NCI-H1417 (cell line): ENCODE measurements at regions not wholly inside any gene's neighbourhood (a gene's known extent, or its start where the extent isn't known, plus 50 kb on each side); places are given as distances from the start of the nearest gene placed in this dataset.
A peak's percentile ranks its signal among the peaks of the same experiment; 100 is the strongest.
"Not testable (repeated sequence)": the region's sequence is repeated elsewhere in the genome, so short reads cannot be mapped to it uniquely, and the experiment has no call there.

Source experiments
- DNase-seq, 3 experiments: peaks; one replicate each; lab custom pipeline; 2025; lab: John Stamatoyannopoulos, UW

DNA sequence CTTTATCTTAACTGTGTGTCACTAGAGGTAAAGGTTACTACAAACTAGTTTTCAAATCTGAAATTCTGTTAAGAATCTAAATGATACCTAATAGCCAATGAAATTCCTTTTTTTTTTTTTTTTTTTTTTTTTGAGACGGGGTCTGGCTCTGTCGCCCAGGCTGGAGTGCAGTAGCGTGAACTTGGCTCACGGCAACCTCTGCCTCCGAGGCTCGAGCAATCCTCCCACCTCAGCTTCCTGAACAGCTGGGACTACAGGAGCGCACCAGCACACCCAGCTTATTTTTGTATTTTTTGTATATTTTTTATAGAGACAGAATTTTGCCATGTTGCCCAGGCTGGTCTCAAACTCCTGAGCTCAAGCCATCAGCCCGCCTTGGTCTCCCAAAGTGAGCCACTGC lies 160.3 kb upstream of the NEBL start:
- DNase-seq, result no peak

DNA sequence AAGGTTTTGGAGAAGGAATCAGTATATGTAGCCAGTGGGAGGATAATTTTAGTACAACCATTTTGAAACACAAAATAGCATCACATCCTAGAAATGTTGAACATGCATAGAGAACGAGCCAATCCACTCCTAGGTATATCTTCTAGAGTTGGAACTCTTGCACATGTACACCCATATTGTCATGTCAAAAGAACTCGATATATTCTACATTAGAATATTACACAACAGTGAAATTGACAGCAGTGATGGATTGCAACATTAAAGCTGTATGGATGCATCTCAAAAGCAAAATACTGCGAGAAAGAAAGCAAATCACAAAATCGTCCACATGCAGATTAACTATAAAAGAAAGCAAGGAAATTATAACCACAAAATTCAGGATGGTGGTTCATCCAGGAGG lies 159.3 kb upstream of the NEBL start:
- DNase-seq, result no peak

GRCh38 chr10:21055339-21056135 lies 158.4 kb upstream of the NEBL start:
- DNase-seq, result no peak

GRCh38 chr10:21053953-21054690 lies 157.0 kb upstream of the NEBL start:
- DNase-seq, result no peak

- no peak for DNase-seq
These were observed 155.6 kb upstream of the NEBL start for GRCh38 chr10:21052709-21053104.

DNA sequence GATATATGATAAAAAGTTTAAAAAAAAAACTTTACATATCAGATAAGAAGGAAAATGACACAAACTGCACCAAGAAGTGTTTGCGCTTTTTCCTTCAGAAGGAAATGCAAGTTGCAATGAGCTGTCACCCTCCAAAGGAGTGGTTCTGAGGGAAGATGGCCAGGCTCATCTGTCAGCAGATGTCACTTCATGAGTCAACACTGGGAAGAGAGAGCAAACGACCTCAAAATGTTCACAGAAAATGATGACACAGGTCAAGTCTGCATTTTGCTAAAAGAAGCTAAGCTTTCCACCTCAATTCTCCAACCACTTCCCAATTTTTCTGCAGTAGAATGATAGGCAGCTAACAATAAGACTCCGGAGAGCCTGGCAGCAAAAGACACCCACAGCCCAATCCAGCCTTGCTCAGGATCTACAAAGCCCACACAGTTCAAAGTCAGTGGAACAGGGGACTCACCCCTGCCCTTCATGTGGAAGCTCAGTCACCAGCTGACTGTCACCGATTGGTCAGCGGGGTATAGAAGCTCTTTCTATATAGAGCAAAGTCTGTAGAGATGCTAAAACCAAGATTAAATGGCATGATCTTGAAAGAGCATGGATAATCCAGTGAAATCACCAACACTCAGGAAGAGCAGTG lies 155.1 kb upstream of the NEBL start:
- DNase-seq, result no peak

DNA sequence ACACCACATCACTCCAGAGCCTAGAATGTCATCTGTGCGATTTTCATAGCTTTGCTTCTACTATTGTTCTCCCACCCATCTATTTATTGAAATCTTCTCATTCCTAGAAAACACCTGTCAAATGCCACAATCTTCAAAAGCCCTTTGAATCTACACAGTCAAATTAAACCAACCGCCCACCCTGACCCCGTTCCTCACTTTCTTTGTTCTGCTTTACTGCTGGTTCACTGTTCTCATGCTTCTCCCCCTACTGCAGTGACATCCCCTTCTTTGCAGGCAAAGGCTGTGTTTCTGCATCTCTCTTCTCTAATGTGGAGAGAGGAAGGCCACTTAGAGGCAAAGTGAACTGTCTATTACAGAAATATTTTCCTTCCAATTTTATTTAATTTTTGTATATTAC lies 152.4 kb upstream of the NEBL start:
- DNase-seq, result no peak

GRCh38 chr10:21048068-21048467 lies 151.0 kb upstream of the NEBL start:
- DNase-seq, result peak in 1 of 3 experiments; percentile 27

- DNase-seq, result no peak
These were observed 150.4 kb upstream of the NEBL start for GRCh38 chr10:21047511-21047910.

GRCh38 chr10:21047096-21047495 lies 150.0 kb upstream of the NEBL start:
- DNase-seq, result no peak

DNA sequence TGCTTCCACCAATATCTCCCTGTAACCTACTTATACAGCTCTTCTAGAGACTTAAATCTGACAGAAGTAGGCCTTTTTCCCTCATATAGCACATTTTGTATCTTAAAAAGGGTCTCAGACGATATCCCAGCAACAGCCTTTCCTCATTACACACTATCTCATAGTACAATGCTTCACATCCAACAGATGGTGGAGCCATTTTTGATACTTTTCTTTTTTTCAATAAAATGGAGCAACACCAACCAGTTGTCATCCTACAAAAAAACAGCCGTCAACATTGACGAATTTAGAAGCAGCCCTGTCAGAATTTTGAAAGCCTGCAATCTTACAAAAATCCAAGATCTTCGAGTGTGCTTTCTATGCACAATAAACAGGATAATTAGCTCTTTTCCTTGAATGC lies 145.9 kb upstream of the NEBL start:
- DNase-seq, result no peak

DNA sequence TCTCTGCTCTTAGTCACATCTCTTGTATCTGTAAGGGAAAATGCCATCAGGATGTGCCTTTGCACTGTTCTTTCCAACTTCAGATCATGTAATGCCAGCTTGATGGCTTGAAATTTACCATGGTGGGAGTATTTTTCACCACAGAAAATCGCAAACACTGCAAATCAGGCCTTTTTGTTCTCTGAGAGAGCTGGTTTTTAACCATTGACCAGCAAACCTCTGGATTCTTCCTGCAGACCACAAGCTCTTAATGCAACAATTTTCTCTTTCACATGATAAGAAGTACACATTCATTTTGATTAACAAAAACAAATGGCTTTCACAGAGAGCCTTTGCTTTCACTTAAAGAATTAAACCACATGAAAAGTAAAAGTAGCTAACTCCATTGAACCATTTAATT lies 145.4 kb upstream of the NEBL start:
- DNase-seq, result no peak

GRCh38 chr10:21041763-21042458 lies 144.8 kb upstream of the NEBL start:
- no peak for DNase-seq

GRCh38 chr10:21039721-21040120 lies 142.6 kb upstream of the NEBL start:
- DNase-seq, result no peak

DNA sequence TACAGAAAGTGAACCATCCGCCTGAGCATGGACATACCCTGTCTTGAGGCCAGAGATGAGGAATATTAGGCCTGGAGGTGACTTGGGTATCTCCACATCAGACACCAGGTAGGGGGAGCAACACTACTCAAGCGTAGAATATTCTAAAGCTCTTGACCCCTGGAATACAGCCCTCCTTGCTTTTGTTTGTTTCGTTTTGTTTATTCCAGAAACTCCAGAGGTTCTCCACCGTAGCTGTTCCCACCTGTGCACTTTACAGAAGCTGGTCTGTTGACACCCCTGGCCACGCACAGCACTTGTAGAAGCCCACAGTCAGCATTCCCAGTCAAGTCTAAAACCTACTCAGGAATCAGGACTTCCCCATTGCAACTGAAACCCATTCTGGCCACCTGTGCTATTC lies 139.6 kb upstream of the NEBL start:
- no peak for DNase-seq

DNA sequence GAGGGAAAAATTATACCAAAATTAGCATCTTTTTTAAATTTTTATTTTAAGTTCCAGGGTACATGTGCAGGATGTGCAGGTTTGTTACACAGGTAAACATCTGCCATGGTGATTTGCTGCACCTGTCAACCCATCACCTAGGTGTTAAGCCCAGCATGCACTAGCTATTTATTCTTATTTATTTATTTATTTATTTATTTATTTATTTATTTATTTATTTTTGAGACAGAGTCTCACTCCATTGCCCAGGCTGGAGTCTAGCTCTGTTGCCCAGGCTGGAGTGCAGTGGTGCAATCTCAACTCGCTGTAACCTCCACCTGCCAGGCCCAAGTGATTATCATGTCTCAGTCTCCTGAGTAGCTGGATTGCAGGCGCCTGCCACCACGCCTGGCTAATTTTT lies 137.7 kb upstream of the NEBL start:
- DNase-seq, result not testable (repeated sequence)

DNA sequence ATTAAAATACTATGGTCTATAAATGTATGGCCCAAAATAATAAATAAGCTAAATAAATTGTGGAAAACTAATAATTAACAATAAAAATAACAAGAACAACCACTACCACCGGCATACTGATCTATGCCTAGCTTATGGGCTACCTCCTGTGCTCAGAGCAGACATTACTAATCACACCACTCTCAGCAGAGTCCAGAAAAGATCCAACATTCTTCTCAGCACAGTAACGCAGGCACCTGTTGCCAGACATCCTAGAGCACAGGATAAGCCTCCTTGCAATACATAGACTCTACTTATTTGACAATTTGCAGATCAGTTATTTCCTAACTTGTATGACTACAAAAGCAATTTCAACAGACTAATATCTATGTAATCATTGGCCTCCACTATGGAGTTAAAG lies 137.1 kb upstream of the NEBL start:
- DNase-seq, result no peak

DNA sequence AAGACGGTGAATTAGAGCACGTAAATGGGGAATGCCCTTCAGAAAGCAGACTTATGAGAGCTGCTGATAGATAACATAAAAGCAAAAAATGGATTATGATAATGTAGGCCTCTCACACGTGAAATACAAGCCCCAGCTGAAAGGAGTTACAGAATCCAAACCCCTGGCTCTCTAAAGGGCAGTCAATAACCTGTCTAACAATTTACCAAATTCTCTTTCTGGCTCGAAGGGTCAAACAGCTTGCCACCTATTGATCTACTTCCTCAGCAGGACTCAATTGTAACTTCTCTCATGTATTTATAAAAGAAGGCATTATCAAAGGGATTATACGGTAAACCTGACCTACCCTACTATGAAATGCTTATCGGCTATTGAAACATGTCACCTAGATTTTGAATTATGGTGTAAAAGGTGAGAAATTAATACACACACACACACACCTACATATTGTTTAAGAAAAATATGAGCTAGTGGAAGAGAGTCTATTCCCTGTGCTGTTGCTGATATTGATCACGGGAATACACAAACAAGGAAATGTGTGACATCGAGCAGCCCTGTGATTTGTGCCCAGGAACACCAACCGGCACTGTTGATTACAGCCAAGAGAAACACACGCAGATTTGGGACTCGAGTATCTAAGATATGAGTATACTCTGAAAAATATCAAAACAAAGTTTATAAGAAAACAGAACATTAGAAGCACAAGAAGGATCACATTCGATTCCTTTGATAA lies 135.6 kb upstream of the NEBL start:
- DNase-seq, result no peak

DNA sequence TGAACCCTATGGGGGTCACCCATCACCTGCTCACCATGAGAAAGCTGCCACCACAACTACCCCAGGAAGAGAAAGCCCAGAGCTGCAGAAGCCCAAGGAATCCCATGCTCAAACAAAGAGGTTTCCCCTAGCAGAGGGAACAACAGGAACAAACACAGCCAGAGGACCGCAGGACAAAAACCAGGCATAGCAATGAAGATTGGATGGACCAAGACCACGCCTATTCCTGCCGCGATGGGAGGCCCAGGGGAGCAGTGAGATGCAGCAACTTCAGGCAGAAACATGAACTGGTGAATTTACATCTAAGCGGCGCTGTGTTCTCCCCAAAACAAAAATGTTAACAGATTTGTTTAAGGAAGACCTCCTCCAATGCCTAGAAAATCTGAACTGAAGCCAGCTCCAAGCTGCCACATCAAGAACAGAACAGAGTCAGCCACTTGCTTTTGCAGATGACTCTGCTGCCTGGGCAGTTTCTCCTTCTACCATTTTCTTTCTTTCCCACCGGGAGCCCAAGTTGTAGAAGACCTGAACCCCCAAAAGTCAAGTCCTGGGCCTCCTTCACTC lies 134.2 kb upstream of the NEBL start:
- no peak for DNase-seq

- DNase-seq, result no peak
These were observed 133.0 kb upstream of the NEBL start for GRCh38 chr10:21030091-21030490.

GRCh38 chr10:21022821-21023220 lies 125.7 kb upstream of the NEBL start:
- DNase-seq, result no peak
